HG03060 (cell line): ENCODE measurements at regions not wholly inside any gene's neighbourhood (a gene's known extent, or its start where the extent isn't known, plus 50 kb on each side); places are given as distances from the start of the nearest gene placed in this dataset.

Experiments used
- ATAC-seq: cut with Tn5 transposase; IDR thresholded peaks from one replicate; pipeline ENCODE4 v1.9.1; 2021; ENCODE audit warnings: low read depth, moderate number of reproducible peaks; ENCODE audit not compliant: unreplicated experiment

- ATAC-seq, result no peak
These were observed 235.6 kb downstream of the SCG2 start for GRCh38 chr2:223366566-223366965.

GRCh38 chr2:223368481-223368880 lies 233.7 kb downstream of the SCG2 start:
- no peak for ATAC-seq

- no peak for ATAC-seq
These were observed 232.3 kb downstream of the SCG2 start for GRCh38 chr2:223369889-223370288.

GRCh38 chr2:223383315-223383714 lies 218.8 kb downstream of the SCG2 start:
- ATAC-seq, result no peak

GRCh38 chr2:223386189-223386588 lies 216.0 kb downstream of the SCG2 start:
- no peak for ATAC-seq

- ATAC-seq, result no peak
These were observed 215.2 kb downstream of the SCG2 start for GRCh38 chr2:223386984-223387383.

GRCh38 chr2:223389624-223390023 lies 212.5 kb downstream of the SCG2 start:
- ATAC-seq, result no peak

- no peak for ATAC-seq
These were observed 205.2 kb downstream of the SCG2 start for GRCh38 chr2:223396993-223397392.

GRCh38 chr2:223399357-223399957 lies 202.7 kb downstream of the SCG2 start:
- ATAC-seq, result no peak

GRCh38 chr2:223404616-223405015 lies 197.5 kb downstream of the SCG2 start:
- ATAC-seq, result no peak

- ATAC-seq, result no peak
These were observed 187.5 kb downstream of the SCG2 start for GRCh38 chr2:223414646-223415045.

- ATAC-seq, result no peak
These were observed 187.1 kb downstream of the SCG2 start for GRCh38 chr2:223415071-223415470.

GRCh38 chr2:223416815-223417610 lies 185.1 kb downstream of the SCG2 start:
- no peak for ATAC-seq

GRCh38 chr2:223418131-223418530 lies 184.0 kb downstream of the SCG2 start:
- no peak for ATAC-seq

GRCh38 chr2:223418604-223419199 lies 183.5 kb downstream of the SCG2 start:
- no peak for ATAC-seq

GRCh38 chr2:223420048-223420447 lies 182.1 kb downstream of the SCG2 start:
- no peak for ATAC-seq

- no peak for ATAC-seq
These were observed 170.7 kb downstream of the SCG2 start for GRCh38 chr2:223431479-223431878.

GRCh38 chr2:223433461-223433860 lies 168.7 kb downstream of the SCG2 start:
- no peak for ATAC-seq

GRCh38 chr2:223437788-223438187 lies 164.4 kb downstream of the SCG2 start:
- ATAC-seq, result no peak

- ATAC-seq, result no peak
These were observed 163.0 kb downstream of the SCG2 start for GRCh38 chr2:223439184-223439583.

- no peak for ATAC-seq
These were observed 162.4 kb downstream of the SCG2 start for GRCh38 chr2:223439786-223440185.

- no peak for ATAC-seq
These were observed 159.3 kb downstream of the SCG2 start for GRCh38 chr2:223442847-223443246.
